GM12873 (cell line): ENCODE measurements at regions not wholly inside any gene's neighbourhood (a gene's known extent, or its start where the extent isn't known, plus 50 kb on each side); places are given as distances from the start of the nearest gene placed in this dataset.

Experiments used
- TF ChIP-seq, protein P1 (sequence below): IDR thresholded peaks from 2 replicates; pipeline ENCODE4 v1.5.1; 2012; ENCODE audit warnings: low read depth, mild to moderate bottlenecking, moderate library complexity, low read length, control low read depth; ENCODE audit not compliant: insufficient read depth; ENCODE audit errors: missing control alignments

DNA sequence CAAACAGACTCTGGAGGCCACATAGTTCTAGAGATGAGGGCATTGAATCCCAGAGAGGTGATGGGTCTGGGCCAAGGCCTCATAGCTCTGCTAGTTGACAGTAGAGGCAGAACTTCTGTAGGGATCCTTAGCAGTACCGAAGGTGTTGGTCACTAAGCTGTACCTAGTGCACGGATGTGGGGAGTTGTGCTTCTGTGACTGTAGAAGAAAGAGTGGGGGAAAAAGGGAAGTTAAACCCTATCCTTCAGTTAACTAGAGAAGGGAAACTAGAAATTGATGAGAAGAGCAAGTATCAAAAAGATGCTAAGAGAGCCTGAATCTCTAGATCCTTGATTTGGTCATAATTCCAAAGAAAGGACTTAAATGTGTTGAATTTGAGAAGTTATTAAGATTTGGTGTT is 186.7 kb downstream of the NFKBIZ start:
- TF ChIP-seq, protein P1, sequence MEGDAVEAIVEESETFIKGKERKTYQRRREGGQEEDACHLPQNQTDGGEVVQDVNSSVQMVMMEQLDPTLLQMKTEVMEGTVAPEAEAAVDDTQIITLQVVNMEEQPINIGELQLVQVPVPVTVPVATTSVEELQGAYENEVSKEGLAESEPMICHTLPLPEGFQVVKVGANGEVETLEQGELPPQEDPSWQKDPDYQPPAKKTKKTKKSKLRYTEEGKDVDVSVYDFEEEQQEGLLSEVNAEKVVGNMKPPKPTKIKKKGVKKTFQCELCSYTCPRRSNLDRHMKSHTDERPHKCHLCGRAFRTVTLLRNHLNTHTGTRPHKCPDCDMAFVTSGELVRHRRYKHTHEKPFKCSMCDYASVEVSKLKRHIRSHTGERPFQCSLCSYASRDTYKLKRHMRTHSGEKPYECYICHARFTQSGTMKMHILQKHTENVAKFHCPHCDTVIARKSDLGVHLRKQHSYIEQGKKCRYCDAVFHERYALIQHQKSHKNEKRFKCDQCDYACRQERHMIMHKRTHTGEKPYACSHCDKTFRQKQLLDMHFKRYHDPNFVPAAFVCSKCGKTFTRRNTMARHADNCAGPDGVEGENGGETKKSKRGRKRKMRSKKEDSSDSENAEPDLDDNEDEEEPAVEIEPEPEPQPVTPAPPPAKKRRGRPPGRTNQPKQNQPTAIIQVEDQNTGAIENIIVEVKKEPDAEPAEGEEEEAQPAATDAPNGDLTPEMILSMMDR: no peak

DNA sequence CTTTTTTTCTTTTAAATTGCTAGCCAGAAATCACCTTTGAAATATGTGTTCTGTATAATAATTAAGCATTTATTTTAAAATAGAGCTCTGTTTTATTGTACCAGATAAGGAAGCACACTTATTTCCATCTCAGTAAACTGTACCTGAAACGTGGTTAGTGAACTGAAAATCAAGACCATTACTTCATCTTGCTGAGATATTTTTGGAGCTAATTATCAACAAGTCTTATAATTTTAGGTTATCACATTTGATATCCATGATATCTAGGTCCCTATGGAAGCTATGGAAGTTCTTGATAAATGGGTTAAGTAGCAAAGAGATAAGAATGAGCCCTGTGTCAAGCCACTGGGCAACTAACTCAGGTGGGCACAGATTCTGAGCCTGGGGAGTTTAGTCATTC is 187.2 kb downstream of the NFKBIZ start:
- TF ChIP-seq, protein P1: no peak

DNA sequence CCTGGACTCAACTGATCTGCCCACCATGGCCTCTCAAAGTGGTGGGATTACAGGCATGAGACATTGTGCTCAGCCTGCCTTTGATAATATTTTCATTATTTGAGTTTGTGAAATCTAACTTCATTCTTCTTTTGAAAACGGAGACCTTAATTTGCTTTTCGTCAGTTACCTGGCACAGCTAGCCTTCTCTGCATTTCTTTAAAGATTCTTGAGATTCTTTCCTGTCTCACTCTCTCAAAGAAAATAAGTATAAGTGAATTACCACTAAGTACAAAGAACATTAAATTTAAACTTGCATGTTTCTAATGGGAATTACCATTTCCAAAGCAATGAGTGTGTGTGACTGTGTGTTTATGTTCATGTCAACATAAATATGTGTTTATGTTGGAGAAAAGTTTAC is 187.9 kb downstream of the NFKBIZ start:
- TF ChIP-seq, protein P1: no peak

DNA sequence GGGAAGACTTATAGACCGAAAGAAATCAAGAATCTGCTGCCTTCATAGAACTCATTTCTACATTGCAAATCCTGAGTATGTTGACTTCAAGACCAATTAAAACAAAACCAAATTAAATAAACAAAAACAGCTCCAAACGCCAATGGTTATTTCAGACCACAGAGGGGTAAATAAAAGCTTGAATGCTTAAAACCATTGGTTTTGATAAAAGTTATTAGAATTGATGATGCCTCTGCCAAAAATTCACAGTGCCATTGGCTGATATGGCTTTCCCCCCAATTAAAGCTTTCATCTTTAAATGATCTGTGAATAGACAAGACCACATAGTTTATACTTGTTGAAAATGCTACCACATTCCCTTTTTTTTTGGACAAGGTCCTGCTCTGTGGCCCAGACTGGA is 188.5 kb downstream of the NFKBIZ start:
- TF ChIP-seq, protein P1: no peak

DNA sequence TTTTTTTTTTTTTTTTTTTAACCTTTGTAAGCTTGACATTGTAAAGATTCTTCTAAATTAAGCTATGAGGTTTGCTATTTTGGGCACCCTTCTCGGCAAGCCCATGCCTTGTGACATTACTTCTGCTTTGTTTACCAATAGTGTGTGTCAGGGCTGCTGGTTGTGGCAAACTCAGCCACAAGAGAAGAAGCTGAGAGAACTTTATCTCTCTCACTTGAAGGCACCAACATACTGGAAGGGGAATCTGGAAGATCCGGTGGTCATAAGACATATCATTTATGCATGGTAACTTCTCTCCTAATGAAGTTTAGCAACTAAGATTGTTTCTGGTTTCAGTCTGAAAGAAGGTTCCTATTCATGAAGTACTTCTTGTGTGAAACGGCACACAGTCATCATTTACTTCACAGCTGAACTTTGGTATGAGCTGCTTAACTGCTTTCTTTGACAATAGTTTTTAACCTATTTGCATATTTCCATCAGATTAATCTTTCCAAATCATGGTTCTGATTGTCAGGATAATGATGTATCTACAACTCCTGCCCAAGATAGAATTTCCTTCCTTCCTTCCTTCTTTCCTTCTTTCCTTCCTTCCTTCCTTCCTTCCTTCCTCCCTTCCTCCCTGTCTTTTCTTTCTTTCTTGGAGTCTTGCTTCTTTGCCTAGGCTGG is 189.3 kb downstream of the NFKBIZ start:
- TF ChIP-seq, protein P1: no peak

DNA sequence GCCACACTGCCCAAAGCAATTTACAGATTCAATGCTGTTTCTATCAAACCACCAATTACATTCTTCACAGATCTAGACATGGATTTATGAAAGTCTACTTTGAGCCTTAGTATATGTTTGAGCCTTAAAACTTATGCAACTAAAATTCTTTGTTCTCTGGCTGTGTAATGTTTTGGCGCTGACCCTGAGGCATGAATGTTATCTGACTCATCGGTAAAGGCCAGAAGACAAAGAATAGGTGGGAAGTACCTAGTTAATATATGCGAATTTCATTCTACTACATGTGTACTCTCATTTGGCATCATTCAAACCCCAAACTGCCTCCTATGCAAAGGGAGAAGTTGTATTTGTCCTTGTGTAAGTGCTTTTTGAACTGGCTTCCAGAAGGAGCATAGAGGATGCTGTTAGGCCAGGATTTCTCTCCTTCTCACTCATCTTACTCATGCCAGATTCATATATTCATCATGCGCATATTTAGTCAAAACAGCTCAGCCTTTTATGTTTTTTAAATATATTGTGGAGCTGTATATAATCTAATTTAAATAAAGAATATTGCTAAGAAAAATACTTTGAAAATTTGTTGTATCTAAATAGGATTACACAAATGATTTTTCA is 204.2 kb downstream of the NFKBIZ start:
- TF ChIP-seq, protein P1: no peak

DNA sequence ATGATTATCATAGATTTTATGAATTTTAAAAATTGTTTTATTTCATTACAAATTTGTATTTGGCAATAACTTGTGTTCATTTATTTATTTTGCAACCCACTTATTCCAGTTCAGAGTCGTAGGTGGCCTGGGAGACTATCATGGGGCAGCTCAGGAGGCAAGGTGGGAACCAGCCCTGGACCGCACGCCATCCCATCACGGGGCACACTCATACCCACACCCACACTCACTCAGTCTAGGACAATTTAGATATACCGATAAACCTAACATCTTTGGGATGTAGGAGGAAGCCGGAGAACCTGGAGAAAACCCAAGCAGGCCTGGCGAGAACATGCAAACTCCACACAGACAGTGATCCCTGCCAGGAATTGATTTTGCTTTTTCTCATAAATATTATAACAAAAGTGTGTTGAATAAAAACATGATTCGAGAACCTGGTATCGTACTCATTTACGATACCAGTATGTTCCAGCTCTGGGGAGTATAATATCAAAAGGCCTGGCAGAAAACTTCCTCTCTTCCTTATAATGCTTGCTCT is 205.3 kb downstream of the NFKBIZ start:
- TF ChIP-seq, protein P1: no peak
